GM19395 (cell line): ENCODE measurements at regions not wholly inside any gene's neighbourhood (a gene's known extent, or its start where the extent isn't known, plus 50 kb on each side); places are given as distances from the start of the nearest gene placed in this dataset.
A peak's percentile ranks its signal among the peaks of the same experiment; 100 is the strongest.

Source experiments
- ATAC-seq: cut with Tn5 transposase; IDR thresholded peaks from one replicate; pipeline ENCODE4 v1.9.1; 2021; ENCODE audit warnings: mild to moderate bottlenecking, moderate library complexity; ENCODE audit not compliant: unreplicated experiment

DNA sequence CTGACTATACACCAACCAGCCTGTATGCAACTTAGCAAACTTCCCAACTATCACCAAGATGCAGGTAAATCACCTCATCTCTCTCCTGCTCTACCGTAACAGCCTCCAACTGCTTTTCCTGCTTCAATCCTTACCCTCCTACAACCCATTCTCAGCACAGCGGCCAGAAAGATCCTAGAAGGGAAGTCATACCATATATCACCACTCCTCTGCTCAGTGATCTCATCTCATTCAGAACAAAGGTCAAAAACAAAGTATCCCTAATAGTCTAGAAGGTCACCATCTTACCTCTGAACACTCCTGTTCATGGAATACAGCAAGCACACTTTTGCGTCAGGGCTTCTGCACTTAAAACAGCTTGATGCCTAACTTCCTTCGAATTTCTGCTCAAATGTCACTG lies 62.2 kb upstream of the RNF38 start:
- no peak for ATAC-seq

DNA sequence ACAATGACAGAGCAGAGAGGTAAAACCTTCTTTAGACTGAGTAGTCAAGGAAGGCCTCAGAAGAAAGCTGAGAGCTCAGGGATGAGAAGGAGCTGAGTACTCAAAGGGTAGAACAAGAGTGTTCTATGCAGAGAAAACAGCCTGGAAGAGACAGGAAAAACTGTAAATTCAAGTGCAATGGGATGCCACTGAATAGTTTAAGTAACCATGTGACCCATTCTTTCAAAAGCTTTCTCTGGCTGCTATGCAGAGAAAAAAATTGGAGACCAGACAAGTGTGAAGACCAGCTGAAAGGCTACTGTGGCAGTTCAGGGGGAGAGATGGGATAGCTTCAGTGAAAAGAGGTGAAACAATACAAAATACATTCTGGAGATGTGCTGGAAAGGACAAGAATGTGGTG lies 61.3 kb upstream of the RNF38 start:
- no peak for ATAC-seq

DNA sequence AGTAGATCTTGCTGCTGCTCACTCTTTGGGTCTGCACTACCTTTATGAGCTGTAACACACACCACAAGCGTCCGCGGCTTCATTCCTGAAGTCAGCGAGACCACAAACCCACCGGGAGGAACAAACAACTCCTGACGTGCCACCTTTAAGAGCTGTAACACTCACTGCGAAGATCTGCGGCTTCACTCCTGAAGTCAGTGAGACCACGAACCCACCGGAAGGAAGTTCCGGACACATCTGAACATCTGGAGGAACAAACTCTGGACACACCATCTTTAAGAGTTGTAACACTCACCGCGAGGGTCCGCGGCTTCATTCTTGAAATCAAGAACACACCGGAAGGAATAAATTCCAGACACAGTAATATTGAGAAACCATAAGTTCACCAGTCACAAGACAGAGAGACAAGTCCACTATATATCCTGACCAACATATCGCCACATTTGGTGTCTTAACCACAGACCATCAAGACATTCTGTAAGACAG lies 58.4 kb upstream of the RNF38 start:
- ATAC-seq: peak; percentile 81

DNA sequence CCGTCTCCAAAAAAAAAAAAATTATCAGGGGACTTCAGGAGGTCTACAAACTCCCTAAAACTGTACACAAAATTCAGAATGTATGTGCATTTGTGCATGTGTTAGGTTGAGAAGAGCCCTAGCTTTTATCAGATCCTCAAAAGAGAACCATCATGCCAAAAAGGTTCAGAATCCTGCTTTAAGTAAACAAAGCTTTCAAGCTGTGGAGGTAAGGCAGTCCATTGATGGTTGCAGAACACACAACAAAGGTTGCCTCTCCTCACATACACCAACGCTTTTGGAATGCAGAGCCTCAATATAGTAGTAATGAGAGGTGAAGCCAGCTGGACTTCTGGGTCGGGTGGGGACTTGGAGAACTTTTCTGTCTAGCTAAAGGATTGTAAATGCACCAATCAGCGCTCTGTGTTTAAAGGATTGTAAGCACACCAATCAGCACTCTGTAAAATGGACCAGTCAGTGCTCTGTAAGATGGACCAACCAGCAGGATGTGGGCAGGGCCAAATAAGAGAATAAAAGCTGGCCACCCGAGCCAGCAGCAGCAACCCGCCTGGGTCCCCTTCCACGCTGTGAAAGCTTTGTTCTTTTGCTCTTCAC lies 57.9 kb upstream of the RNF38 start:
- ATAC-seq: peak; percentile 14

DNA sequence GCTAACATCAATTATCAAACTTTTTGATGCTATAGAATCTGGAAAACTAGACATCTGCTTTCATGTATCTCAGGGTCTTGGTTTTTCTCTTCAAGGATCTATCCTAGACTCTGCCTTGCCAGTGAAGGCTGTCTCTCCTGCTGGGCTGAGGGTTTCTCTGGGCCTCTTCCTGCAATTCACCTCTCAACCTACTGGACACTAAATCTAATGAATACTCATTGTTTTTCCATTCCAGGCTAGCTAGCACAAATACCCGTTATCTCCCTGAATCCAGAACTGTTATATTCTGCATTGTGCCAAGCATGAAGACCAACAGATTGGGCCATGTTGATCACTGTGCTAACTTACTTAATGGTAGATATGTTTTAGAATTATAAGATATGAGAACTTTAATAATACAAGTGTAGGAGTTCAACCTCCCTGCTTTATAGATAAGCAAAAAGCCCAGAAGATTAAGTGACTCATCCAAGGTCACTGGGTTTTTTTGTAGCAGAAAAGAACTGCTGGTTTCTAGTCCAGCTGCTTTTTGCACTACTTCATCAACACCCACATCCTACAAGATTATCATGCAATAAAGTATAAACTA lies 56.5 kb upstream of the RNF38 start:
- no peak for ATAC-seq

DNA sequence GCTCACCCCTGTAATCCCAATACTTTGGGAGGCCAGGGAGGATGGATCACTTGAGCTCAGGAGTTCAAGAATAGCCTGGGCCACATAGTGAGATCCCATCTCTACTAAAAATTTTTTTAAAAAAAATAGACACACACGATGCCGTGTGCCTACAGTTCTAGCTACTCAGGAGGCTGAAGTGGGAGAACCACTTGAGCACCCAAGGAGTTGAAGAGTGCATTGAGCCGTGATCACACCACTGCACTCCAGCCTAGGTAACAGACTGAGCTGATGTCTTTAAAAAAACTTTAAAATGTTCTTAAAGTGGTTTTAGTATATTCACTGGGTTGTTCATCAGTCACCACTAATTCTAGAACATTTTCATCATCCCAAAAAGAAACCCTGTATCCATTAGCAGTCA lies 51.9 kb upstream of the RNF38 start:
- ATAC-seq: no peak

DNA sequence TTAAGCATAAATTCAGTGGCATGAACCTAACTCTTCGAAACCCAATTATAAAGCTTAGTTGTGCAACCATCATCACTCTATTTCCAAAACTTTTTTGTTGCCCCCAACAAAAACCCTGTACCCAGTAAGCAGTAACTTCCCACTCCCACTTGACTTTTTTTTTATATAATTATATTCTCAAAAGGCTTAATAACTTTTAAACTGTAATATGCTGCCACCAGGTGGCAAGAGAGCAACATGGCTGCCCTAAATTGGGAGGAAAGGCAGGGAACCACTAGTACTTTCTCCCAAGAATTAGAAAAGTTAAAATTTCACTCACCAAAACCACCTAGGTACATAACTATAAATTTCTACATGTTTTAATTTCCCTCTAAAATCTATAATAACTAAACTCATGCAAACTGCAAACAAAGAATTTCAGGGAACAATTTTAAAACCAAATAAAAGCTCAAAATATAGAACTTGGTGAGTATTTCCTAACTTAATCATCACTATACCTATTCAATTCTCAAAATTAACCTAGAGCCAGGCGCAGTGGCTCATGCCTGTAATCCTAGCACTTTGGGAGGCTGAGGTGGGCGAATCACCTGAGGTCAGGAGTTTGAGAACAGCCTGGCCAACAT lies 50.2 kb upstream of the RNF38 start:
- no peak for ATAC-seq
